GM23248 (cell line): ENCODE measurements at regions not wholly inside any gene's neighbourhood (a gene's known extent, or its start where the extent isn't known, plus 50 kb on each side); places are given as distances from the start of the nearest gene placed in this dataset.

Experiments
- DNase-seq: peaks from one replicate; pipeline ENCODE4 v3.0.0-alpha.2; 2015
- H2AFZ ChIP-seq: fragments of 200-600 bp; sonication (generic); 2 replicates; pipeline ENCODE4 v1.6.1; 2016; ENCODE audit warnings: antibody characterized with exemption
- H3F3A ChIP-seq: fragments of 200-600 bp; sonication (generic); 2 replicates; pipeline ENCODE4 v1.6.1; 2016; ENCODE audit warnings: mild to moderate bottlenecking, antibody characterized with exemption, mixed run types; ENCODE audit not compliant: insufficient read depth
- H3K27ac ChIP-seq: fragments of 200-600 bp; sonication (generic); 2 replicates; pipeline ENCODE4 v1.5.1; 2016; ENCODE audit warnings: mild to moderate bottlenecking
- H3K27me3 ChIP-seq: fragments of 200-600 bp; sonication (generic); replicated peaks from 2 replicates; pipeline ENCODE4 v1.6.1; 2016; ENCODE audit warnings: mild to moderate bottlenecking; ENCODE audit not compliant: insufficient read depth
- H3K36me3 ChIP-seq: fragments of 200-600 bp; sonication (generic); 2 replicates; pipeline ENCODE4 v1.6.1; 2016; ENCODE audit warnings: low read depth, mild to moderate bottlenecking
- H3K4me1 ChIP-seq: fragments of 200-600 bp; sonication (generic); 2 replicates; pipeline ENCODE4 v1.6.1; 2016; ENCODE audit warnings: mild to moderate bottlenecking; ENCODE audit not compliant: insufficient read depth
- H3K4me2 ChIP-seq: fragments of 200-600 bp; sonication (generic); one replicate; pipeline ENCODE4 v1.6.1; 2016; ENCODE audit warnings: mild to moderate bottlenecking; ENCODE audit not compliant: unreplicated experiment
- H3K4me3 ChIP-seq: fragments of 200-600 bp; sonication (generic); 2 replicates; pipeline ENCODE4 v1.5.1; 2016; ENCODE audit warnings: mild to moderate bottlenecking
- H3K79me2 ChIP-seq: fragments of 200-600 bp; sonication (generic); 2 replicates; pipeline ENCODE4 v1.6.1; 2016; ENCODE audit warnings: mild to moderate bottlenecking; ENCODE audit not compliant: insufficient read depth
- H3K9ac ChIP-seq: fragments of 200-600 bp; sonication (generic); 2 replicates; pipeline ENCODE4 v1.6.1; 2016; ENCODE audit warnings: mild to moderate bottlenecking
- H3K9me2 ChIP-seq: fragments of 200-600 bp; sonication (generic); 2 replicates; pipeline ENCODE4 v1.6.1; 2016; ENCODE audit warnings: mixed run types, mild to moderate bottlenecking, moderate library complexity; ENCODE audit not compliant: insufficient read depth
- H3K9me3 ChIP-seq: fragments of 200-600 bp; sonication (generic); one replicate; pipeline ENCODE4 v1.6.1; 2017; ENCODE audit warnings: low read depth
- H4K20me1 ChIP-seq: fragments of 200-600 bp; sonication (generic); 2 replicates; pipeline ENCODE4 v1.6.0; 2016; ENCODE audit not compliant: insufficient read depth
- EZH2 ChIP-seq: fragments of 200-600 bp; sonication (generic); IDR thresholded peaks from 2 replicates; pipeline ENCODE4 v1.6.1; 2018; ENCODE audit warnings: antibody characterized with exemption, mild to moderate bottlenecking; ENCODE audit not compliant: insufficient read depth, poor library complexity, severe bottlenecking
- EZH2phosphoT487 ChIP-seq: fragments of 200-600 bp; sonication (generic); IDR thresholded peaks from 2 replicates; pipeline ENCODE4 v1.6.1; 2018; ENCODE audit warnings: antibody characterized with exemption, moderate library complexity, mild to moderate bottlenecking, low read depth; ENCODE audit not compliant: insufficient read depth
- WGBS, 2 experiments: methylation state at CpG; one replicate each; pipeline ENCODE4 v1.1.6; 2015 to 2017; ENCODE audit warnings: low lambda C conversion rate in 2 of 2, low coverage in 1 of 2; ENCODE audit errors: missing lambda C conversion rate in 2 of 2; 5-methylcytosine and 5-hydroxymethylcytosine counted together
- in situ Hi-C: fragments of 300-500 bp; cut with MboI; formaldehyde crosslinking; loops from 2 replicates; pipeline ENCODE4 v1.15.0; 2020

- in situ Hi-C loops: no loop called here
- WGBS, 2 experiments: 70 to 72% methylated on average over 6 of the region's 6 CpGs
Observed at GRCh38 chr3:194787650-194788049, 102.0 kb downstream of the FAM43A start.

GRCh38 chr3:194792368-194792767 is 106.7 kb downstream of the FAM43A start:
- no peaks in the 10 kb centered on the region for H4K20me1 ChIP-seq
- DNase-seq: no peak
- no peaks in the 10 kb centered on the region for H3K79me2 ChIP-seq
- H3K9me3 ChIP-seq: no peaks in the 10 kb centered on the region
- no peak overlapping the region for H2AFZ ChIP-seq
- H3K9me2 ChIP-seq: no peaks in the 10 kb centered on the region
- H3K9ac ChIP-seq: no peak overlapping the region
- TF ChIP-seq EZH2 (no peak), EZH2phosphoT487 (no peak)
- no peaks in the 10 kb centered on the region for H3K4me1 ChIP-seq
- 65 to 67% methylated on average over 3 of the region's 3 CpGs for WGBS, 2 experiments
- no peak overlapping the region for H3K4me2 ChIP-seq
- H3K4me3 ChIP-seq: no peak overlapping the region
- in situ Hi-C loops: no loop called here
- H3K27me3 ChIP-seq: no peaks in the 10 kb centered on the region
- H3K36me3 ChIP-seq: no peaks in the 10 kb centered on the region
- no peak overlapping the region for H3K27ac ChIP-seq
- no peaks in the 10 kb centered on the region for H3F3A ChIP-seq

More at GRCh38 chr3:194787650-194788049, 102.0 kb downstream of the FAM43A start:
- H3K79me2 ChIP-seq: no peaks in the 10 kb centered on the region
- H3K9ac ChIP-seq: no peak overlapping the region
- no peaks in the 10 kb centered on the region for H4K20me1 ChIP-seq
- DNase-seq: no peak
- TF ChIP-seq EZH2phosphoT487: no peak
- no peak for TF ChIP-seq EZH2
- no peaks in the 10 kb centered on the region for H3K9me3 ChIP-seq
- H3K4me2 ChIP-seq: no peak overlapping the region
- no peaks in the 10 kb centered on the region for H3K36me3 ChIP-seq
- no peak overlapping the region for H2AFZ ChIP-seq
- no peaks in the 10 kb centered on the region for H3K27me3 ChIP-seq
- H3K4me1 ChIP-seq: peaks cover 8% of the 10 kb centered on the region
- no peaks in the 10 kb centered on the region for H3K9me2 ChIP-seq
- peaks cover 3% of the 10 kb centered on the region; the same call in 1 of the 2 replicates for H3F3A ChIP-seq
- H3K4me3 ChIP-seq: no peak overlapping the region
- H3K27ac ChIP-seq: no peak overlapping the region

- H3K4me3 ChIP-seq: no peak overlapping the region
- H3K36me3 ChIP-seq: no peaks in the 10 kb centered on the region
- no peak overlapping the region for H3K9ac ChIP-seq
- no peak overlapping the region for H2AFZ ChIP-seq
- no peak overlapping the region for H3K27ac ChIP-seq
- H3K9me2 ChIP-seq: no peaks in the 10 kb centered on the region
- H3K9me3 ChIP-seq: no peaks in the 10 kb centered on the region
- no peaks in the 10 kb centered on the region for H4K20me1 ChIP-seq
- H3K27me3 ChIP-seq: peaks cover 17% of the 10 kb centered on the region; the same call in 1 of the 2 replicates
- no peak for TF ChIP-seq EZH2
- WGBS, 2 experiments: 70 to 77% methylated on average over 9 of the region's 9 CpGs
- no peaks in the 10 kb centered on the region for H3F3A ChIP-seq
- in situ Hi-C loops: no loop called here
- H3K4me1 ChIP-seq: no peaks in the 10 kb centered on the region
- no peaks in the 10 kb centered on the region for H3K79me2 ChIP-seq
- no peak overlapping the region for H3K4me2 ChIP-seq
- DNase-seq: no peak
Observed at GRCh38 chr3:194797555-194798250, 112.0 kb downstream of the FAM43A start.

- H3K27me3 ChIP-seq: peaks cover 25% of the 10 kb centered on the region; the same call in 1 of the 2 replicates
- TF ChIP-seq EZH2phosphoT487 (no peak), EZH2 (no peak)
- no peaks in the 10 kb centered on the region for H3F3A ChIP-seq
- no peaks in the 10 kb centered on the region for H3K36me3 ChIP-seq
- DNase-seq: no peak
- H2AFZ ChIP-seq: no peak overlapping the region
- H3K4me1 ChIP-seq: no peaks in the 10 kb centered on the region
- H4K20me1 ChIP-seq: no peaks in the 10 kb centered on the region
- no peaks in the 10 kb centered on the region for H3K9me2 ChIP-seq
- no peak overlapping the region for H3K4me2 ChIP-seq
- no peaks in the 10 kb centered on the region for H3K9me3 ChIP-seq
- no peak overlapping the region for H3K27ac ChIP-seq
- WGBS, 2 experiments: 90 to 92% methylated on average over 5 of the region's 5 CpGs
- H3K9ac ChIP-seq: no peak overlapping the region
- H3K79me2 ChIP-seq: no peaks in the 10 kb centered on the region
- in situ Hi-C loops: no loop called here
- H3K4me3 ChIP-seq: no peak overlapping the region
Observed at GRCh38 chr3:194798486-194798885, 112.8 kb downstream of the FAM43A start.
